Natural killer cell (primary cell): ENCODE measurements at regions not wholly inside any gene's neighbourhood (a gene's known extent, or its start where the extent isn't known, plus 50 kb on each side); places are given as distances from the start of the nearest gene placed in this dataset.

Experiments
- ATAC-seq, 3 donors: fragments of 150-1000 bp in 2 of 3; fragments of 200-7000 bp in 1 of 3; cut with Tn5 transposase; 1 replicate in 1 of 3; 2 replicates in 2 of 3; pipeline ENCODE4 v1.10.0; 2021; ENCODE audit warnings: mild to moderate bottlenecking in 2 of 3, moderate library complexity in 2 of 3
- DNase-seq, 2 donors: peaks; one replicate each; pipeline versions ENCODE4 v3.0.0 to v3.0.0-alpha.2; 2013 to 2021; ENCODE audit warnings: mixed read lengths in 1 of 2
- H3K27ac ChIP-seq: one replicate; pipeline ENCODE4 v1.5.1; 2013; ENCODE audit warnings: mild to moderate bottlenecking, low read length
- H3K27me3 ChIP-seq: one replicate; pipeline ENCODE4 v1.6.1; 2013; ENCODE audit warnings: low read length; ENCODE audit not compliant: control insufficient read depth, insufficient read depth
- H3K36me3 ChIP-seq: one replicate; pipeline ENCODE4 v1.6.1; 2013; ENCODE audit warnings: low read length; ENCODE audit not compliant: control insufficient read depth, insufficient read depth
- H3K4me1 ChIP-seq: one replicate; pipeline ENCODE4 v1.6.1; 2013; ENCODE audit warnings: low read length; ENCODE audit not compliant: control insufficient read depth, insufficient read depth
- H3K4me3 ChIP-seq: one replicate; pipeline ENCODE4 v1.5.1; 2013; ENCODE audit warnings: low read length
- H3K9me3 ChIP-seq: one replicate; pipeline ENCODE4 v1.6.1; 2013; ENCODE audit warnings: low read length; ENCODE audit not compliant: control insufficient read depth, insufficient read depth
- H3K27ac Mint-ChIP-seq, 2 donors: one replicate each; pipeline ENCODE4 v1.8.0; 2022; ENCODE audit warnings: mild to moderate bottlenecking in 2 of 2, mixed read lengths in 2 of 2, moderate library complexity in 1 of 2
- H3K27me3 Mint-ChIP-seq, 2 donors: one replicate each; pipeline ENCODE4 v1.8.0; 2022; ENCODE audit warnings: low read depth in 2 of 2, mixed read lengths in 2 of 2
- H3K36me3 Mint-ChIP-seq: one replicate; pipeline ENCODE4 v1.8.0; 2022; ENCODE audit warnings: mixed read lengths
- H3K4me1 Mint-ChIP-seq, 2 donors: one replicate each; pipeline ENCODE4 v1.8.0; 2022; ENCODE audit warnings: mixed read lengths in 2 of 2
- H3K4me3 Mint-ChIP-seq: one replicate; pipeline ENCODE4 v1.8.0; 2022; ENCODE audit warnings: mild to moderate bottlenecking, moderate library complexity, mixed read lengths
- H3K9me3 Mint-ChIP-seq, 2 donors: one replicate each; pipeline ENCODE4 v1.8.0; 2022; ENCODE audit warnings: mixed read lengths in 2 of 2
- WGBS: methylation state at CpG from one replicate; pipeline ENCODE4 v1.1.7; 2013; ENCODE audit warnings: missing lambda C conversion rate; ENCODE audit not compliant: insufficient coverage; 5-methylcytosine and 5-hydroxymethylcytosine counted together
- intact Hi-C: fragments of 100-400 bp; cut with micrococcal nuclease; formaldehyde crosslinking; loops from one replicate; pipeline ENCODE4 v1.14.2; 2022
- TF ChIP-seq, protein P1 (sequence below): fragments of 200-600 bp; IDR thresholded peaks from one replicate; pipeline ENCODE4 v1.8.0; 2022; ENCODE audit warnings: antibody characterized with exemption

DNA sequence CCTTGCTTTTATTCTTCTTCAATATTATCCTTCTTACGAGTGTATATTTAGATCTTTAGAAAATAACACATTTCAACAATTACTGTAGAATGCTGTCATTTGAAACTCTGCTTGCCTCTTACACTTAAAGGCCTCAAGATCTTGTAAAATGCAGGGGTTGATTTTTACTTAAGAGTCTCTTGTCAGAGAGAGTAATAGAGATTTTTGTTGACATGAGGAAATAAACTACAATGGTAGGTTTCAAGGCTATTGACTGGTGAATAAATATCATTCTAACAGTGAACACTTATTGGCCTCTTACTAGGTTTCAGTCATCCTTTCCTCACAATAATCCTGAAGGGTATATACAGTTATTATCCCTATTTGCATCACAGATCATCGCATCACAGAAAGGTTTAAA, 344.6 kb downstream of the GBE1 start:
- Histone ChIP-seq H3K4me3 (no peak overlapping the region), H3K27me3 (no peaks in the 10 kb centered on the region), H3K27ac (no peak overlapping the region), H3K36me3 (no peaks in the 10 kb centered on the region), H3K4me1 (no peaks in the 10 kb centered on the region), H3K9me3 (no peaks in the 10 kb centered on the region)
- intact Hi-C loops, result no loop called here
- no peaks in the 10 kb centered on the region for H3K4me1 Mint-ChIP-seq
- ATAC-seq, result no peak
- H3K36me3 Mint-ChIP-seq, result no peaks in the 10 kb centered on the region
- no peak for DNase-seq
- no peak overlapping the region for H3K4me3 Mint-ChIP-seq
- H3K27ac Mint-ChIP-seq, result no peak overlapping the region
- no peaks in the 10 kb centered on the region for H3K27me3 Mint-ChIP-seq
- TF ChIP-seq, protein P1, sequence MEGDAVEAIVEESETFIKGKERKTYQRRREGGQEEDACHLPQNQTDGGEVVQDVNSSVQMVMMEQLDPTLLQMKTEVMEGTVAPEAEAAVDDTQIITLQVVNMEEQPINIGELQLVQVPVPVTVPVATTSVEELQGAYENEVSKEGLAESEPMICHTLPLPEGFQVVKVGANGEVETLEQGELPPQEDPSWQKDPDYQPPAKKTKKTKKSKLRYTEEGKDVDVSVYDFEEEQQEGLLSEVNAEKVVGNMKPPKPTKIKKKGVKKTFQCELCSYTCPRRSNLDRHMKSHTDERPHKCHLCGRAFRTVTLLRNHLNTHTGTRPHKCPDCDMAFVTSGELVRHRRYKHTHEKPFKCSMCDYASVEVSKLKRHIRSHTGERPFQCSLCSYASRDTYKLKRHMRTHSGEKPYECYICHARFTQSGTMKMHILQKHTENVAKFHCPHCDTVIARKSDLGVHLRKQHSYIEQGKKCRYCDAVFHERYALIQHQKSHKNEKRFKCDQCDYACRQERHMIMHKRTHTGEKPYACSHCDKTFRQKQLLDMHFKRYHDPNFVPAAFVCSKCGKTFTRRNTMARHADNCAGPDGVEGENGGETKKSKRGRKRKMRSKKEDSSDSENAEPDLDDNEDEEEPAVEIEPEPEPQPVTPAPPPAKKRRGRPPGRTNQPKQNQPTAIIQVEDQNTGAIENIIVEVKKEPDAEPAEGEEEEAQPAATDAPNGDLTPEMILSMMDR, result no peak
- WGBS, result no CpG with 5 or more reads among the region's 2 CpGs
- H3K9me3 Mint-ChIP-seq, result peaks cover 2 to 3% of the 10 kb centered on the region in 2 donors

DNA sequence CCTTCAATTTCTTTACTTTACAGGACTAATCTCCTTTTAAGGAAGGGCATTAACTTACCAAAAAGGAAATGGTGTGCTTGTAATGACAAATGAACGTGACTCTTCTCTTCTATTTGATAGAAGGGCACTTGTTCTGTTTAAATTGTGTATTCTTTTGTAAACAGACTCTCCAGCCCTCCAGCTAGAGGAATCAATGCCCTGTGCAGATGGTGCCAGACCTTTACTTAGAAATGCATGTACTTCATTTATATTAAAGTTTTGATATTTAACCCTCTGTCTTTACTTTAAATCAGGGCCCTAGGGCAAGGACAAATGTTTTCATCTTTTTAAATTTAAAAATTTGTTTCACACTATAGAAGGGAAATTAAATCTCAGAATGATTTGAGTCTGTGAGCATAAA, 355.1 kb downstream of the GBE1 start:
- Histone ChIP-seq H3K27me3 (no peaks in the 10 kb centered on the region), H3K4me1 (no peaks in the 10 kb centered on the region), H3K9me3 (no peaks in the 10 kb centered on the region), H3K36me3 (no peaks in the 10 kb centered on the region), H3K4me3 (no peak overlapping the region), H3K27ac (no peak overlapping the region)
- peaks cover 8 to 10% of the 10 kb centered on the region in 2 donors for H3K9me3 Mint-ChIP-seq
- intact Hi-C loops, result no loop called here
- TF ChIP-seq, protein P1, result no peak
- H3K27me3 Mint-ChIP-seq, result no peaks in the 10 kb centered on the region
- no CpG with 5 or more reads among the region's 1 CpG for WGBS
- no peaks in the 10 kb centered on the region for H3K4me1 Mint-ChIP-seq
- DNase-seq, result no peak
- H3K4me3 Mint-ChIP-seq, result no peak overlapping the region
- no peak for ATAC-seq
- H3K36me3 Mint-ChIP-seq, result no peaks in the 10 kb centered on the region
- H3K27ac Mint-ChIP-seq, result no peak overlapping the region

DNA sequence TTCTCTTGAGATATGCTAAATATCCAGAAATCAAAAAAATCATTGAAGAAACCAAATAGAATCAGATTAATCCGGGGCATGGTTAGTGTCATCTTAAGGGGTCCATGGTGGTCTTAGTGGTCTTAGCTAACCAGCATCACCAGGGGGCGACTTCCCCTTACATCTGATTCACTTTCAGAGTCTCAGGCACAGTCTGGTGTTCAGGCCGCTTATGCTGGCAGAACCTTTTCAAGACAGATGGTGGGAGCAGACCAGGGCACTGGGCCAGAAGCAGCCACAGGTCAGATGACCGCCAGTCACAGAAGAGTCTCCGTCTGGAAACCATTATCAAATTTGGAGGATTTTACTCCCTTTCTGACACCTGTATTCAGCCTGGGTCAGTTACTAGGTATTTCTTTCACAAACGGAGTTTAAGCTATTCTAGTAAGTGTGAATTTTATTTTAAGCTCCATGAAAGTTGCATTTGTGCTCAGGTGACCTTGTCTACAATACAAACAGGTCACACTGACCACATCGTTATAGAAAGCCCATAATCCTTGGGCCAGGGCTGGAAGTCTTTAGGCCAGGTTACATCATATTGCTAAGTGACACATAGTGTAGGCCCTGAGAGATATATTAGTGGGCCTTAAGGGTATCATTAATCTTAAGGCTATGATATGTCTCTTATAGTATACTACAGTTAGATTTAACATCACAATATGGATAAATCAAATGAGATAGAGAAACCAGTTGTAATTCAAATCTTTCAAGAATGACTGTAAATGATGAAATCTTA, 365.5 kb downstream of the GBE1 start:
- intact Hi-C loops, result no loop called here

More for the DNA sequence above, 365.5 kb downstream of the GBE1 start:
- H3K4me3 ChIP-seq, result no peak overlapping the region
- TF ChIP-seq, protein P1, result no peak
- peaks cover 2% of the 10 kb centered on the region for H3K9me3 ChIP-seq
- H3K27ac ChIP-seq, result no peak overlapping the region
- Mint-ChIP-seq H3K27ac (no peak overlapping the region), H3K36me3 (peaks cover 6% of the 10 kb centered on the region), H3K4me1 (no peaks in the 10 kb centered on the region), H3K4me3 (no peak overlapping the region), H3K9me3 (peaks cover 4 to 5% of the 10 kb centered on the region in 2 donors), H3K27me3 (no peaks in the 10 kb centered on the region)
- H3K27me3 ChIP-seq, result no peaks in the 10 kb centered on the region
- no peaks in the 10 kb centered on the region for H3K36me3 ChIP-seq
- 84% methylated on average over 7 of the region's 7 CpGs for WGBS
- H3K4me1 ChIP-seq, result no peaks in the 10 kb centered on the region
- ATAC-seq (no peak), DNase-seq (no peak)
